ENCODE measurements at regions not wholly inside any gene's neighbourhood (a gene's known extent, or its start where the extent isn't known, plus 50 kb on each side); places are given as distances from the start of the nearest gene placed in this dataset.

GRCh38 chr4:100694467-100694866 lies 176.6 kb upstream of the EMCN start:
- TF ChIP-seq CTCF (IDR thresholded peaks at IDR 0.05) = no peak
- intact Hi-C loops (cut with DNase I) = no loop called here
- no peaks in the 10 kb centered on the region for H3K4me1 ChIP-seq

GRCh38 chr4:100690812-100691211 lies 173.0 kb upstream of the EMCN start:
- H3K36me3 ChIP-seq (ENCODE audit: insufficient read depth in 1 of 2, low read depth in 1 of 2) = no peaks in the 10 kb centered on the region
- no peaks in the 10 kb centered on the region for H3K4me1 ChIP-seq
- H3K27me3 ChIP-seq (ENCODE audit: insufficient read depth in 3 of 3, low read length in 2 of 3) = no peaks in the 10 kb centered on the region
- WGBS, 3 donors = 89 to 96% (median 95%) methylated on average over 1 of the region's 1 CpG
- no peaks in the 10 kb centered on the region for H3K9me3 ChIP-seq
- TF ChIP-seq CTCF (IDR thresholded peaks at IDR 0.05) = no peak
- no peak overlapping the region for H3K27ac ChIP-seq
- DNase-seq = no peak
- intact Hi-C loops (cut with DNase I) = no loop called here
- ATAC-seq = no peak
- H3K4me3 ChIP-seq = no peak overlapping the region

More at GRCh38 chr4:100694467-100694866, 176.6 kb upstream of the EMCN start:
- 87 to 93% (median 89%) methylated on average over 2 of the region's 2 CpGs for WGBS, 3 donors
- H3K9me3 ChIP-seq = no peaks in the 10 kb centered on the region
- H3K4me3 ChIP-seq = no peak overlapping the region
- H3K27me3 ChIP-seq (ENCODE audit: insufficient read depth in 3 of 3, low read length in 2 of 3) = no peaks in the 10 kb centered on the region
- no peaks in the 10 kb centered on the region for H3K36me3 ChIP-seq (ENCODE audit: insufficient read depth in 1 of 2, low read depth in 1 of 2)
- ATAC-seq = no peak
- no peak for DNase-seq
- no peak overlapping the region for H3K27ac ChIP-seq

- Histone ChIP-seq H3K9me3 (no peaks in the 10 kb centered on the region), H3K4me3 (no peak overlapping the region), H3K4me1 (no peaks in the 10 kb centered on the region), H3K36me3 (ENCODE audit: insufficient read depth in 1 of 2, low read depth in 1 of 2) (no peaks in the 10 kb centered on the region), H3K27ac (no peak overlapping the region), H3K27me3 (ENCODE audit: insufficient read depth in 3 of 3, low read length in 2 of 3) (no peaks in the 10 kb centered on the region)
- no peak for TF ChIP-seq CTCF (IDR thresholded peaks at IDR 0.05)
- no peak for ATAC-seq
- no peak for DNase-seq
- intact Hi-C loops (cut with DNase I) = no loop called here
- 88 to 94% (median 91%) methylated on average over 2 of the region's 2 CpGs for WGBS, 3 donors
These were observed 170.5 kb upstream of the EMCN start for GRCh38 chr4:100688368-100688767.

GRCh38 chr4:100682477-100683218 lies 164.8 kb upstream of the EMCN start:
- no peak for DNase-seq
- no peak overlapping the region for H3K4me3 ChIP-seq
- no peak for ATAC-seq
- no peak overlapping the region for H3K27ac ChIP-seq
- H3K36me3 ChIP-seq (ENCODE audit: insufficient read depth in 1 of 2, low read depth in 1 of 2) = no peaks in the 10 kb centered on the region
- no peaks in the 10 kb centered on the region for H3K4me1 ChIP-seq
- WGBS, 3 donors = 84 to 90% (median 86%) methylated on average over 12 of the region's 12 CpGs
- H3K9me3 ChIP-seq = no peaks in the 10 kb centered on the region
- no peak for TF ChIP-seq CTCF (IDR thresholded peaks at IDR 0.05)
- H3K27me3 ChIP-seq (ENCODE audit: insufficient read depth in 3 of 3, low read length in 2 of 3) = no peaks in the 10 kb centered on the region
- intact Hi-C loops (cut with DNase I) = no loop called here

GRCh38 chr4:100681289-100681688 lies 163.5 kb upstream of the EMCN start:
- no peaks in the 10 kb centered on the region for H3K36me3 ChIP-seq (ENCODE audit: insufficient read depth in 1 of 2, low read depth in 1 of 2)
- H3K27me3 ChIP-seq (ENCODE audit: insufficient read depth in 3 of 3, low read length in 2 of 3) = no peaks in the 10 kb centered on the region
- intact Hi-C loops (cut with DNase I) = no loop called here
- DNase-seq (no peak), ATAC-seq (no peak)
- H3K9me3 ChIP-seq = no peaks in the 10 kb centered on the region
- H3K4me1 ChIP-seq = no peaks in the 10 kb centered on the region
- no peak for TF ChIP-seq CTCF (IDR thresholded peaks at IDR 0.05)
- 85 to 91% (median 91%) methylated on average over 3 of the region's 3 CpGs for WGBS, 3 donors
- H3K4me3 ChIP-seq = no peak overlapping the region
- no peak overlapping the region for H3K27ac ChIP-seq

All from psoas muscle (tissue), 7 donors.